ENCODE measurements at regions not wholly inside any gene's neighbourhood (a gene's known extent, or its start where the extent isn't known, plus 50 kb on each side); places are given as distances from the start of the nearest gene placed in this dataset.

DNA sequence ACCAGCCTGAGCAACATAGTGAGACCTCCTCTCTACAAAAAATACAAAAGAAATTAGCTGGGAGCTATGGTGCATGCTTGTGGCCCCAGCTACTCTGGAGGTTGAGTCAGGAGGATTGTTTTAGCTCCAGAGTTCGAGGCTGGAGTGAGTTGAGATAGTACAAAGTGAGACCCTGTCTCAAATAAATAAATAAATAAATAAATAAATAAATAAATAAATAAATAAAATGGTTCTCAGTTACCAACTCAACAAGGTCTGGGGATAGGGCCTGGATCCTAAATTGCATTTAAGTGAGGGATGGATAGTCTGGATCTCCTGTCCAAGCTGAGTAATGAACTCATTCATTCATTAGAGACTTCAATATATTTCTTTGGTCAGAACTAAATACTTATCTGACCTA lies 115.7 kb upstream of the IL1RAPL2 start:
- Histone ChIP-seq H3K9ac (ENCODE audit: insufficient read depth in 1 of 2, low read depth in 2 of 2, low read length in 2 of 2) (no peak overlapping the region), H3K9me1 (ENCODE audit: control insufficient read depth, insufficient read depth, low read length) (no peaks in the 10 kb centered on the region), H4K20me1 (replicated peaks; ENCODE audit: control insufficient read depth, insufficient read depth, low read length) (no peaks in the 10 kb centered on the region; the same call in 1 of the 2 replicates), H3K4me3 (no peak overlapping the region), H2AFZ (ENCODE audit: low read depth, low read length) (no peak overlapping the region), H3K9me3 (replicated peaks; ENCODE audit: control insufficient read depth, insufficient read depth, low read depth, low read length) (no peaks in the 10 kb centered on the region), H3K4me2 (ENCODE audit: insufficient read depth, low read length) (no peak overlapping the region), H3K27me3 (ENCODE audit: control insufficient read depth in 2 of 2, insufficient read depth in 2 of 2, low read length in 2 of 2) (no peaks in the 10 kb centered on the region), H3K79me2 (ENCODE audit: control insufficient read depth, insufficient read depth, low read length) (no peaks in the 10 kb centered on the region), H3K36me3 (ENCODE audit: control insufficient read depth, insufficient read depth, low read length) (no peaks in the 10 kb centered on the region), H3K27ac (ENCODE audit: extremely low read depth, low read depth, low read length) (no peak overlapping the region), H3K4me1 (replicated peaks in 1 of 2; ENCODE audit: control insufficient read depth in 2 of 2, insufficient read depth in 2 of 2, low read length in 2 of 2) (no peaks in the 10 kb centered on the region)
- intact Hi-C loops (cut with micrococcal nuclease) = no loop called here
- TF ChIP-seq ZEB2 (IDR thresholded peaks at IDR 0.05) (no peak), HLTF (IDR thresholded peaks at IDR 0.05) (no peak), PML (IDR thresholded peaks at IDR 0.05; ENCODE audit: low read length) (no peak), POLR3G (IDR thresholded peaks at IDR 0.05; ENCODE audit: extremely low read depth, insufficient read length, insufficient replicate concordance) (no peak), TCFL5 (CRISPR knock-in tag; conservative IDR thresholded peaks at IDR 0.05) (no peak), EHMT2 (IDR thresholded peaks at IDR 0.05) (no peak), ERF (CRISPR knock-in tag; IDR thresholded peaks at IDR 0.05) (no peak), PHF20 (IDR thresholded peaks at IDR 0.05; ENCODE audit: partially characterized antibody) (no peak)
- DNase-seq (ENCODE audit: extremely low read depth in 1 of 4, low spot score in 3 of 4) (no peak), FAIRE-seq (no peak), ATAC-seq (no peak)
- 0% methylated on average over 1 of the region's 1 CpG for WGBS (ENCODE audit: insufficient coverage, low coverage, missing lambda C conversion rate)
- BruUV-seq (replicated peaks) = no TSS peak
- CTCF ChIA-PET (ENCODE audit: low intra/inter-chr PET ratio) = no interaction called here
- in situ Hi-C loops (cut with MboI) = no loop called here
- POLR2A ChIA-PET = no interaction called here

DNA sequence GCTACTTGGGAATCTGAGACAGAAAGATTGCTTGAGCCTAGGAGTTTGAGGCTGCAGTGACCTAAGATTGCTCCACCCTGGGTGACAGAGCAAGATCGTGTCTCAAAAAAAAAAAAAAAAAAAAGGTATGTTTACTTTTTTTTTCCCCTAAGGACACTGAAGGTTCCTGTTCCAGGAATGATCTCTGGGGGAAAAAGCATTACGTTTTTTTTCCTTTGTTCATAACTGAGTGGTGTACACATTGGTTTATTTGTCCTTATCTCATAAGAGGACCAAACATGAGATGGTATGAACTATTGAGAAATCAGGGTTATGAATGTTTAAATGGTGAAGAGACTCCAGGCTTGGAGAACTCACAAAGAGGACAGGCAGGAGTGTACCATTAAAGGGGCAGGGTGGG lies 120.4 kb upstream of the IL1RAPL2 start:
- no TSS peak for BruUV-seq (replicated peaks)
- ChIA-PET POLR2A (no interaction called here), CTCF (ENCODE audit: low intra/inter-chr PET ratio) (no interaction called here)
- Histone ChIP-seq H4K20me1 (replicated peaks; ENCODE audit: control insufficient read depth, insufficient read depth, low read length) (no peaks in the 10 kb centered on the region; the same call in 1 of the 2 replicates), H3K4me1 (replicated peaks in 1 of 2; ENCODE audit: control insufficient read depth in 2 of 2, insufficient read depth in 2 of 2, low read length in 2 of 2) (no peaks in the 10 kb centered on the region), H3K9me1 (ENCODE audit: control insufficient read depth, insufficient read depth, low read length) (no peaks in the 10 kb centered on the region), H3K79me2 (ENCODE audit: control insufficient read depth, insufficient read depth, low read length) (no peaks in the 10 kb centered on the region), H2AFZ (ENCODE audit: low read depth, low read length) (no peak overlapping the region), H3K36me3 (ENCODE audit: control insufficient read depth, insufficient read depth, low read length) (no peaks in the 10 kb centered on the region), H3K27ac (ENCODE audit: extremely low read depth, low read depth, low read length) (no peak overlapping the region), H3K9ac (ENCODE audit: insufficient read depth in 1 of 2, low read depth in 2 of 2, low read length in 2 of 2) (no peak overlapping the region), H3K4me2 (ENCODE audit: insufficient read depth, low read length) (no peak overlapping the region), H3K27me3 (ENCODE audit: control insufficient read depth in 2 of 2, insufficient read depth in 2 of 2, low read length in 2 of 2) (no peaks in the 10 kb centered on the region), H3K9me3 (replicated peaks; ENCODE audit: control insufficient read depth, insufficient read depth, low read depth, low read length) (no peaks in the 10 kb centered on the region), H3K4me3 (no peak overlapping the region)
- FAIRE-seq (no peak), DNase-seq (ENCODE audit: extremely low read depth in 1 of 4, low spot score in 3 of 4) (no peak), ATAC-seq (no peak)
- in situ Hi-C loops (cut with MboI) = no loop called here
- intact Hi-C loops (cut with micrococcal nuclease) = no loop called here
- no CpG with 5 or more reads among the region's 2 CpGs for WGBS (ENCODE audit: insufficient coverage, low coverage, missing lambda C conversion rate)
- TF ChIP-seq ZBTB7A (IDR thresholded peaks at IDR 0.05; ENCODE audit: borderline replicate concordance, control insufficient read depth, low read depth, low read length) = no peak
- TF ChIP-seq, protein P1, sequence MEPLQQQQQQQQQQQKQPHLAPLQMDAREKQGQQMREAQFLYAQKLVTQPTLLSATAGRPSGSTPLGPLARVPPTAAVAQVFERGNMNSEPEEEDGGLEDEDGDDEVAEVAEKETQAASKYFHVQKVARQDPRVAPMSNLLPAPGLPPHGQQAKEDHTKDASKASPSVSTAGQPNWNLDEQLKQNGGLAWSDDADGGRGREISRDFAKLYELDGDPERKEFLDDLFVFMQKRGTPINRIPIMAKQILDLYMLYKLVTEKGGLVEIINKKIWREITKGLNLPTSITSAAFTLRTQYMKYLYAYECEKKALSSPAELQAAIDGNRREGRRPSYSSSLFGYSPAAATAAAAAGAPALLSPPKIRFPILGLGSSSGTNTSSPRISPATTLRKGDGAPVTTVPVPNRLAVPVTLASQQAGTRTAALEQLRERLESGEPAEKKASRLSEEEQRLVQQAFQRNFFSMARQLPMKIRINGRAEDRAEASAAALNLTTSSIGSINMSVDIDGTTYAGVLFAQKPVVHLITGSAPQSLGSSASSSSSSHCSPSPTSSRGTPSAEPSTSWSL (CRISPR knock-in tag; IDR thresholded peaks at IDR 0.05; ENCODE audit: borderline replicate concordance) = no peak
- TF ChIP-seq CSDE1 (IDR thresholded peaks at IDR 0.05) = no peak
- TF ChIP-seq MED1 (CRISPR knock-in tag; IDR thresholded peaks at IDR 0.05; ENCODE audit: borderline replicate concordance) = no peak
- TF ChIP-seq, protein P2, sequence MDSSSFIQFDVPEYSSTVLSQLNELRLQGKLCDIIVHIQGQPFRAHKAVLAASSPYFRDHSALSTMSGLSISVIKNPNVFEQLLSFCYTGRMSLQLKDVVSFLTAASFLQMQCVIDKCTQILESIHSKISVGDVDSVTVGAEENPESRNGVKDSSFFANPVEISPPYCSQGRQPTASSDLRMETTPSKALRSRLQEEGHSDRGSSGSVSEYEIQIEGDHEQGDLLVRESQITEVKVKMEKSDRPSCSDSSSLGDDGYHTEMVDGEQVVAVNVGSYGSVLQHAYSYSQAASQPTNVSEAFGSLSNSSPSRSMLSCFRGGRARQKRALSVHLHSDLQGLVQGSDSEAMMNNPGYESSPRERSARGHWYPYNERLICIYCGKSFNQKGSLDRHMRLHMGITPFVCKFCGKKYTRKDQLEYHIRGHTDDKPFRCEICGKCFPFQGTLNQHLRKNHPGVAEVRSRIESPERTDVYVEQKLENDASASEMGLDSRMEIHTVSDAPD (CRISPR knock-in tag; IDR thresholded peaks at IDR 0.05) = no peak
- TF ChIP-seq RBM17 (IDR thresholded peaks at IDR 0.05; ENCODE audit: borderline replicate concordance, low read depth, low read length) = no peak
- TF ChIP-seq FOXP1 (CRISPR knock-in tag; IDR thresholded peaks at IDR 0.05) = no peak
- no peak for TF ChIP-seq CBX5 (IDR thresholded peaks at IDR 0.05; ENCODE audit: borderline replicate concordance, low read depth)

Measured in K562 (cell line).